ENCODE measurements at regions not wholly inside any gene's neighbourhood (a gene's known extent, or its start where the extent isn't known, plus 50 kb on each side); places are given as distances from the start of the nearest gene placed in this dataset.

GRCh38 chr9:14501366-14501765 lies 187.4 kb upstream of the NFIB start:
- no peak for TF ChIP-seq CTCF (IDR thresholded peaks at IDR 0.05 in 4 of 5, conservative IDR thresholded peaks at IDR 0.05 in 1 of 5)
- no peak for TF ChIP-seq POLR2A (IDR thresholded peaks at IDR 0.05)

Data from gastrocnemius medialis (tissue), 4 donors.